H9 (cell line): ENCODE measurements at regions not wholly inside any gene's neighbourhood (a gene's known extent, or its start where the extent isn't known, plus 50 kb on each side); places are given as distances from the start of the nearest gene placed in this dataset.

ENCODE experiments used
- DNase-seq: peaks from one replicate; pipeline ENCODE4 v3.0.0-alpha.2; 2017
- H2AFZ ChIP-seq: one replicate; pipeline ENCODE4 v1.6.1; 2013; ENCODE audit warnings: mild to moderate bottlenecking, low read length, control low read depth, moderate library complexity
- H2AK5ac ChIP-seq: 2 replicates; pipeline ENCODE4 v1.6.1; 2013; ENCODE audit warnings: low read length, control low read depth, mixed read lengths; ENCODE audit not compliant: insufficient read length
- H2BK120ac ChIP-seq: one replicate; pipeline ENCODE4 v1.6.1; 2013; ENCODE audit warnings: low read depth, mild to moderate bottlenecking, low read length, control low read depth, inconsistent platforms; ENCODE audit not compliant: poor library complexity, severe bottlenecking
- H2BK12ac ChIP-seq: 2 replicates; pipeline ENCODE4 v1.6.1; 2013; ENCODE audit warnings: low read length, control low read depth, mixed read lengths, low read depth; ENCODE audit not compliant: insufficient read length
- H2BK15ac ChIP-seq: 2 replicates; pipeline ENCODE4 v1.6.1; 2013; ENCODE audit warnings: low read depth, low read length, control low read depth
- H2BK20ac ChIP-seq: one replicate; pipeline ENCODE4 v1.6.1; 2013; ENCODE audit warnings: low read depth, mild to moderate bottlenecking, low read length, control low read depth, inconsistent platforms; ENCODE audit not compliant: poor library complexity, severe bottlenecking
- H2BK5ac ChIP-seq: 2 replicates; pipeline ENCODE4 v1.6.1; 2013; ENCODE audit warnings: low read length, control low read depth, mixed read lengths; ENCODE audit not compliant: insufficient read length
- H3K14ac ChIP-seq: 2 replicates; pipeline ENCODE4 v1.6.1; 2013; ENCODE audit warnings: low read length, control low read depth; ENCODE audit not compliant: insufficient read depth
- H3K18ac ChIP-seq: 2 replicates; pipeline ENCODE4 v1.6.1; 2013; ENCODE audit warnings: low read depth, mild to moderate bottlenecking, mixed read lengths, low read length, control low read depth; ENCODE audit not compliant: insufficient read length
- H3K23ac ChIP-seq: 2 replicates; pipeline ENCODE4 v1.6.1; 2013; ENCODE audit warnings: low read length, control low read depth, mixed read lengths, low read depth; ENCODE audit not compliant: insufficient read length
- H3K23me2 ChIP-seq: 2 replicates; pipeline ENCODE4 v1.6.1; 2013; ENCODE audit warnings: low read depth, mild to moderate bottlenecking, mixed read lengths, low read length, control low read depth; ENCODE audit not compliant: insufficient read length, poor library complexity, severe bottlenecking
- H3K27ac ChIP-seq: 2 replicates; pipeline ENCODE4 v1.5.1; 2013; ENCODE audit warnings: low read length, control low read depth, mixed read lengths, low read depth; ENCODE audit not compliant: insufficient read length
- H3K27me3 ChIP-seq: 2 replicates; pipeline ENCODE4 v1.6.1; 2013; ENCODE audit warnings: low read length, control low read depth, inconsistent platforms; ENCODE audit not compliant: insufficient read depth
- H3K4ac ChIP-seq: 2 replicates; pipeline ENCODE4 v1.6.1; 2013; ENCODE audit warnings: low read depth, mild to moderate bottlenecking, control low read depth, inconsistent platforms, low read length, moderate library complexity
- H3K4me1 ChIP-seq: 2 replicates; pipeline ENCODE4 v1.6.1; 2013; ENCODE audit warnings: low read length, control low read depth, inconsistent platforms; ENCODE audit not compliant: insufficient read depth
- H3K4me2 ChIP-seq: 2 replicates; pipeline ENCODE4 v1.6.1; 2013; ENCODE audit warnings: low read length, control low read depth, mixed read lengths; ENCODE audit not compliant: insufficient read length, insufficient read depth
- H3K56ac ChIP-seq: 2 replicates; pipeline ENCODE4 v1.6.1; 2013; ENCODE audit warnings: low read depth, mild to moderate bottlenecking, mixed read lengths, low read length, control low read depth; ENCODE audit not compliant: insufficient read length
- H3K79me1 ChIP-seq: 2 replicates; pipeline ENCODE4 v1.6.1; 2013; ENCODE audit warnings: low read depth, mild to moderate bottlenecking, moderate library complexity, low read length, control low read depth, inconsistent platforms; ENCODE audit not compliant: insufficient read depth, poor library complexity, severe bottlenecking
- H3K79me2 ChIP-seq: 2 replicates; pipeline ENCODE4 v1.6.1; 2013; ENCODE audit warnings: low read length, control low read depth, inconsistent platforms; ENCODE audit not compliant: insufficient read depth
- H3K9ac ChIP-seq: 2 replicates; pipeline ENCODE4 v1.6.1; 2013; ENCODE audit warnings: low read length, control low read depth, mixed read lengths; ENCODE audit not compliant: insufficient read length; ENCODE audit errors: extremely low read depth
- H3K9me3 ChIP-seq: one replicate; pipeline ENCODE4 v1.6.1; 2013; ENCODE audit warnings: low read depth, low read length, inconsistent platforms; ENCODE audit not compliant: control insufficient read depth
- H3T11ph ChIP-seq: one replicate; pipeline ENCODE4 v1.6.1; 2013; ENCODE audit warnings: mild to moderate bottlenecking, low read length, control low read depth, inconsistent platforms
- H4K20me1 ChIP-seq: one replicate; pipeline ENCODE4 v1.6.1; 2013; ENCODE audit not compliant: control insufficient read depth, insufficient read length, insufficient read depth
- H4K5ac ChIP-seq: 2 replicates; pipeline ENCODE4 v1.6.1; 2013; ENCODE audit warnings: low read depth, mild to moderate bottlenecking, mixed read lengths, low read length, control low read depth; ENCODE audit not compliant: insufficient read length
- H4K8ac ChIP-seq: replicated peaks from 2 replicates; pipeline ENCODE4 v1.6.1; 2013; ENCODE audit warnings: low read length, control low read depth, mixed read lengths, low read depth; ENCODE audit not compliant: insufficient read length
- H4K91ac ChIP-seq: 2 replicates; pipeline ENCODE4 v1.6.1; 2013; ENCODE audit warnings: low read depth, mild to moderate bottlenecking, moderate library complexity, mixed read lengths, low read length, control low read depth; ENCODE audit not compliant: insufficient read length
- H3K27ac Mint-ChIP-seq, 3 experiments: 2 replicates in 2 of 3; 3 replicates in 1 of 3; pipeline ENCODE4 v1.8.0; 2020 to 2021; ENCODE audit warnings: mixed read lengths in 3 of 3, mild to moderate bottlenecking in 1 of 3, moderate library complexity in 1 of 3
- H3K27me3 Mint-ChIP-seq: 2 replicates; pipeline ENCODE4 v1.8.0; 2021; ENCODE audit warnings: low read depth, mild to moderate bottlenecking, moderate library complexity, mixed read lengths
- H3K36me3 Mint-ChIP-seq, 3 experiments: 2 replicates in 2 of 3; 3 replicates in 1 of 3; pipeline ENCODE4 v1.8.0; 2020 to 2021; ENCODE audit warnings: low read depth in 3 of 3, mixed read lengths in 3 of 3; ENCODE audit not compliant: insufficient read depth in 1 of 3
- H3K4me1 Mint-ChIP-seq, 2 experiments: 2 replicates each; pipeline ENCODE4 v1.8.0; 2020; ENCODE audit warnings: mixed read lengths in 2 of 2
- H3K4me3 Mint-ChIP-seq, 2 experiments: 2 replicates in 1 of 2; 3 replicates in 1 of 2; pipeline ENCODE4 v1.8.0; 2020 to 2021; ENCODE audit warnings: mild to moderate bottlenecking in 2 of 2, mixed read lengths in 2 of 2, moderate library complexity in 1 of 2
- H3K9me3 Mint-ChIP-seq, 2 experiments: 2 replicates in 1 of 2; 3 replicates in 1 of 2; pipeline ENCODE4 v1.8.0; 2020; ENCODE audit warnings: mild to moderate bottlenecking in 2 of 2, mixed read lengths in 2 of 2, moderate library complexity in 1 of 2
- WGBS: extraction: QIAGEN DNeasy Blood & Tissue Kit; methylation state at CpG from one replicate; pipeline ENCODE4 v1.1.7; 2013; ENCODE audit warnings: missing lambda C conversion rate, low lambda C conversion rate, mixed read lengths; ENCODE audit not compliant: insufficient read length; ENCODE audit errors: extremely low coverage; 5-methylcytosine and 5-hydroxymethylcytosine counted together
- TF ChIP-seq, protein P1 (sequence below): fragments of 200-600 bp; sonication (generic); conservative IDR thresholded peaks from 3 replicates; pipeline ENCODE4 v1.8.0; 2021; ENCODE audit warnings: antibody characterized with exemption, mild to moderate bottlenecking

DNA sequence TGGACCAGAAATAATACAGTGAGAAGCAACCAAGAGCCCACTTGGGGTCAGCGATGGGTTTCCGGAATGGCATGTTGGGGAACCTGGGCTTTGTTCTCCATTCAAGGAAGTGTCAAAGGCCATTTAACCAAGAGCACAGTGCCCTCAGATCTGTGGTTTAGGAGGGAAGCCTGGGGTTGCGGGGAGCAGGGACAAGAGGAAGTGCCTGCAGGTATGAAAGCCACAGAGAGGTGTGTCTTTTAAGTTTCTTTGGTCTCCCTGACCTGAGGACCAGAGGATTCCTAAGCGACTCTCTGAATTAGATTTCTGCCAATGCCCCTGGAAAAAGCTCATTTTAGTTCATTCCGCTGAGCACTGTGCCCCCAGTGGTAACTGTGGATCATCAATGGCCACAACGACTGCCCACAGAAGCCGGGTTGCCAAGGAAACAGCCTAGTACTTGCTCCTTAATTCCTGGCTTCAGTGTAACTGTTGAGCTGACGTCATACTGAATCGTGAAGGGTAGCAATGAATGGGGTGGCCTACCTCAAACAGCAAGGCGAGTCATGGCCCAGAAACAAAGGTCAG is 107.3 kb upstream of the SPIN1 start:
- Histone ChIP-seq H3K4me1 (peaks cover 3% of the 10 kb centered on the region; the same call in 1 of the 2 replicates), H3K79me2 (no peaks in the 10 kb centered on the region), H3K14ac (no peak overlapping the region), H2BK120ac (no peak overlapping the region), H3K9me3 (peaks cover 4% of the 10 kb centered on the region), H3K56ac (no peak overlapping the region), H4K8ac (no peak overlapping the region), H4K5ac (no peak overlapping the region), H2AFZ (no peak overlapping the region), H3K79me1 (no peaks in the 10 kb centered on the region), H3K23ac (no peak overlapping the region), H3K18ac (no peak overlapping the region), H3K9ac (no peak overlapping the region), H3K4ac (no peak overlapping the region), H4K20me1 (no peaks in the 10 kb centered on the region), H2BK20ac (no peak overlapping the region), H3K23me2 (no peaks in the 10 kb centered on the region), H2BK15ac (no peak overlapping the region), H4K91ac (no peak overlapping the region), H3K27me3 (no peaks in the 10 kb centered on the region), H3T11ph (no peak overlapping the region), H2AK5ac (no peak overlapping the region), H3K4me2 (peak overlapping the region; percentile 1), H2BK5ac (no peak overlapping the region), H3K27ac (no peak overlapping the region), H2BK12ac (no peak overlapping the region)
- H3K27me3 Mint-ChIP-seq = peaks cover 13% of the 10 kb centered on the region
- TF ChIP-seq, protein P1, sequence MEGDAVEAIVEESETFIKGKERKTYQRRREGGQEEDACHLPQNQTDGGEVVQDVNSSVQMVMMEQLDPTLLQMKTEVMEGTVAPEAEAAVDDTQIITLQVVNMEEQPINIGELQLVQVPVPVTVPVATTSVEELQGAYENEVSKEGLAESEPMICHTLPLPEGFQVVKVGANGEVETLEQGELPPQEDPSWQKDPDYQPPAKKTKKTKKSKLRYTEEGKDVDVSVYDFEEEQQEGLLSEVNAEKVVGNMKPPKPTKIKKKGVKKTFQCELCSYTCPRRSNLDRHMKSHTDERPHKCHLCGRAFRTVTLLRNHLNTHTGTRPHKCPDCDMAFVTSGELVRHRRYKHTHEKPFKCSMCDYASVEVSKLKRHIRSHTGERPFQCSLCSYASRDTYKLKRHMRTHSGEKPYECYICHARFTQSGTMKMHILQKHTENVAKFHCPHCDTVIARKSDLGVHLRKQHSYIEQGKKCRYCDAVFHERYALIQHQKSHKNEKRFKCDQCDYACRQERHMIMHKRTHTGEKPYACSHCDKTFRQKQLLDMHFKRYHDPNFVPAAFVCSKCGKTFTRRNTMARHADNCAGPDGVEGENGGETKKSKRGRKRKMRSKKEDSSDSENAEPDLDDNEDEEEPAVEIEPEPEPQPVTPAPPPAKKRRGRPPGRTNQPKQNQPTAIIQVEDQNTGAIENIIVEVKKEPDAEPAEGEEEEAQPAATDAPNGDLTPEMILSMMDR = no peak; the same call in 1 of the 3 replicates
- peak overlapping the region in 1 of 3 experiments; percentile 69; a peak in 2 of 7 replicates for H3K27ac Mint-ChIP-seq
- peaks cover 9 to 14% of the 10 kb centered on the region in 2 experiments for H3K9me3 Mint-ChIP-seq
- H3K4me1 Mint-ChIP-seq = peaks cover 27 to 31% of the 10 kb centered on the region in 2 experiments
- WGBS = no CpG with 5 or more reads among the region's 10 CpGs
- peaks cover 6 to 21% (median 8%) of the 10 kb centered on the region in 3 experiments; a peak in 6 of 7 replicates for H3K36me3 Mint-ChIP-seq
- peak; percentile 67 for DNase-seq
- H3K4me3 Mint-ChIP-seq = no peak overlapping the region
